ENCODE measurements at regions not wholly inside any gene's neighbourhood (a gene's known extent, or its start where the extent isn't known, plus 50 kb on each side); places are given as distances from the start of the nearest gene placed in this dataset.

- no peak for DNase-seq (ENCODE audit: low read depth)
- Histone ChIP-seq H3K36me3 (ENCODE audit: control insufficient read depth, insufficient read depth, low read length) (no peaks in the 10 kb centered on the region), H3K4me3 (ENCODE audit: low read depth, low read length) (no peak overlapping the region), H3K27me3 (ENCODE audit: control insufficient read depth, insufficient read depth, low read length) (no peaks in the 10 kb centered on the region)
- TF ChIP-seq CTCF (IDR thresholded peaks at IDR 0.05; ENCODE audit: insufficient read depth, low read length, poor library complexity, severe bottlenecking), result no peak
These were observed 371.8 kb downstream of the BTBD3 start for GRCh38 chr20:12289465-12289864.

- no peak for TF ChIP-seq CTCF (IDR thresholded peaks at IDR 0.05; ENCODE audit: insufficient read depth, low read length, poor library complexity, severe bottlenecking)
- Histone ChIP-seq H3K4me3 (ENCODE audit: low read depth, low read length) (no peak overlapping the region), H3K36me3 (ENCODE audit: control insufficient read depth, insufficient read depth, low read length) (no peaks in the 10 kb centered on the region), H3K27me3 (ENCODE audit: control insufficient read depth, insufficient read depth, low read length) (no peaks in the 10 kb centered on the region)
- no peak for DNase-seq (ENCODE audit: low read depth)
These were observed 373.7 kb downstream of the BTBD3 start for GRCh38 chr20:12291386-12291785.

GRCh38 chr20:12293900-12294299, 376.2 kb downstream of the BTBD3 start:
- no peak for TF ChIP-seq CTCF (IDR thresholded peaks at IDR 0.05; ENCODE audit: insufficient read depth, low read length, poor library complexity, severe bottlenecking)

GRCh38 chr20:12294678-12295077, 377.0 kb downstream of the BTBD3 start:
- no peaks in the 10 kb centered on the region for H3K27me3 ChIP-seq (ENCODE audit: control insufficient read depth, insufficient read depth, low read length)
- no peak overlapping the region for H3K4me3 ChIP-seq (ENCODE audit: low read depth, low read length)
- H3K36me3 ChIP-seq (ENCODE audit: control insufficient read depth, insufficient read depth, low read length), result no peaks in the 10 kb centered on the region
- DNase-seq (ENCODE audit: low read depth), result no peak
- no peak for TF ChIP-seq CTCF (IDR thresholded peaks at IDR 0.05; ENCODE audit: insufficient read depth, low read length, poor library complexity, severe bottlenecking)

More at GRCh38 chr20:12293900-12294299, 376.2 kb downstream of the BTBD3 start:
- Histone ChIP-seq H3K4me3 (ENCODE audit: low read depth, low read length) (no peak overlapping the region), H3K36me3 (ENCODE audit: control insufficient read depth, insufficient read depth, low read length) (no peaks in the 10 kb centered on the region), H3K27me3 (ENCODE audit: control insufficient read depth, insufficient read depth, low read length) (no peaks in the 10 kb centered on the region)
- no peak for DNase-seq (ENCODE audit: low read depth)

GRCh38 chr20:12305188-12305950, 387.7 kb downstream of the BTBD3 start:
- TF ChIP-seq CTCF (IDR thresholded peaks at IDR 0.05; ENCODE audit: insufficient read depth, low read length, poor library complexity, severe bottlenecking), result no peak
- no peaks in the 10 kb centered on the region for H3K27me3 ChIP-seq (ENCODE audit: control insufficient read depth, insufficient read depth, low read length)
- no peaks in the 10 kb centered on the region for H3K36me3 ChIP-seq (ENCODE audit: control insufficient read depth, insufficient read depth, low read length)
- no peak for DNase-seq (ENCODE audit: low read depth)
- H3K4me3 ChIP-seq (ENCODE audit: low read depth, low read length), result no peak overlapping the region

- H3K4me3 ChIP-seq (ENCODE audit: low read depth, low read length), result no peak overlapping the region
- no peak for DNase-seq (ENCODE audit: low read depth)
- H3K36me3 ChIP-seq (ENCODE audit: control insufficient read depth, insufficient read depth, low read length), result no peaks in the 10 kb centered on the region
- H3K27me3 ChIP-seq (ENCODE audit: control insufficient read depth, insufficient read depth, low read length), result no peaks in the 10 kb centered on the region
- no peak for TF ChIP-seq CTCF (IDR thresholded peaks at IDR 0.05; ENCODE audit: insufficient read depth, low read length, poor library complexity, severe bottlenecking)
These were observed 388.4 kb downstream of the BTBD3 start for GRCh38 chr20:12306107-12306506.
